ENCODE measurements at regions not wholly inside any gene's neighbourhood (a gene's known extent, or its start where the extent isn't known, plus 50 kb on each side); places are given as distances from the start of the nearest gene placed in this dataset.

DNA sequence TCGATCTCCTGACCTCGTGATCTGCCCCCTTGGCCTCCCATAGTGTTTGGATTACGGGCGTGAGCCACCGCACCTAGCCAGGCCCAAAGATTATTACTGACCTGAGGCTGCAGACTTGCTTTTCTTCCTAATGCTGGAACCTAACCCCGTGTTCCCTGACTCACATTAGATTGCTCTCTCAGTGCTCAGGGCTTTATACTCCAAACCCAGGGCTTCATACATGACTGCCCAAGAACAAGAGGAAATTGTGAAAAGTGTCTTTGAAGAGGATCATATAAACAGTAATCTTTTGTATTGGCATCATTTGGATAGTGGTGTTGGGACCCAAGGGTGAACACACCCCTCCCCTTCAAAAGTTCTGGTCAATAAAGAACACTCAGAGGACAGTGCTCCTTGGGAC is 233.3 kb upstream of the TAS2R1 start:
- ChIA-PET POLR2A (ENCODE audit: low non-redundant PET) (no interaction called here), CTCF (no interaction called here)
- DNase-seq (ENCODE audit: low spot score) = no peak
- H3K27ac ChIP-seq = no peak overlapping the region
- TF ChIP-seq, protein P1, sequence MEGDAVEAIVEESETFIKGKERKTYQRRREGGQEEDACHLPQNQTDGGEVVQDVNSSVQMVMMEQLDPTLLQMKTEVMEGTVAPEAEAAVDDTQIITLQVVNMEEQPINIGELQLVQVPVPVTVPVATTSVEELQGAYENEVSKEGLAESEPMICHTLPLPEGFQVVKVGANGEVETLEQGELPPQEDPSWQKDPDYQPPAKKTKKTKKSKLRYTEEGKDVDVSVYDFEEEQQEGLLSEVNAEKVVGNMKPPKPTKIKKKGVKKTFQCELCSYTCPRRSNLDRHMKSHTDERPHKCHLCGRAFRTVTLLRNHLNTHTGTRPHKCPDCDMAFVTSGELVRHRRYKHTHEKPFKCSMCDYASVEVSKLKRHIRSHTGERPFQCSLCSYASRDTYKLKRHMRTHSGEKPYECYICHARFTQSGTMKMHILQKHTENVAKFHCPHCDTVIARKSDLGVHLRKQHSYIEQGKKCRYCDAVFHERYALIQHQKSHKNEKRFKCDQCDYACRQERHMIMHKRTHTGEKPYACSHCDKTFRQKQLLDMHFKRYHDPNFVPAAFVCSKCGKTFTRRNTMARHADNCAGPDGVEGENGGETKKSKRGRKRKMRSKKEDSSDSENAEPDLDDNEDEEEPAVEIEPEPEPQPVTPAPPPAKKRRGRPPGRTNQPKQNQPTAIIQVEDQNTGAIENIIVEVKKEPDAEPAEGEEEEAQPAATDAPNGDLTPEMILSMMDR (conservative IDR thresholded peaks at IDR 0.05; ENCODE audit: low read depth) = no peak

DNA sequence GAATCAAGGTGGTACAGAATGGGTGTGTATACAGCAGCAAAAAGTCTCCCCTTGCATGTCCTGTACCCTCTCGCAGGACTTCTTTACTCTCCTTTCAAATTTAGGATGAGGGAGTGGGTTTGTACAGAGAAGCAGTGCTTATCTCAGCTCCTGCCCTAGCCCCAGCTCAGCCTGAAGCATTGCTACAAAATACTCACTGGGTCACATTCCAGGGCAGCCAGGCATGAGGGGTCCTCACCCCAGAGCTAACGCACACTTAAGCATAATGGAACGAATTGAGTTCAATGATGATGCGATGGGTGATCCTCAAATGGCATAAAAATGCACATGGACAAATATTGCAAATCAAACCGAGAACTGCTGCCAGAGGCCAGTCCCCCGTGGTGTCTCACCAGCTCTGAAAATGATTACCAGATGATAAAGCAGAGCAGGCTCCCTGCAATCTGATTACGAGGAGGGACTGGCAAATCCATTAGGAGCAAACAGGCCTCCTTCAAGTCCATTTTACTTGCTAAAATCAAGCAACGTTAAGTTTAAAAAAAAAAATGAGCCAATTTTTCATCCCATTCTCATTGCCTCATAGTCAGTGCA is 231.6 kb upstream of the TAS2R1 start:
- DNase-seq (ENCODE audit: low spot score) = no peak
- ChIA-PET CTCF (interaction anchor here (0.6 kb wide), 1 partner anchor 76 kb away, joined by 6 read pairs; no protein-coding TSS in a partner anchor), POLR2A (ENCODE audit: low non-redundant PET) (no interaction called here)
- TF ChIP-seq, protein P1 (conservative IDR thresholded peaks at IDR 0.05; ENCODE audit: low read depth) = no peak
- no peak overlapping the region for H3K27ac ChIP-seq

DNA sequence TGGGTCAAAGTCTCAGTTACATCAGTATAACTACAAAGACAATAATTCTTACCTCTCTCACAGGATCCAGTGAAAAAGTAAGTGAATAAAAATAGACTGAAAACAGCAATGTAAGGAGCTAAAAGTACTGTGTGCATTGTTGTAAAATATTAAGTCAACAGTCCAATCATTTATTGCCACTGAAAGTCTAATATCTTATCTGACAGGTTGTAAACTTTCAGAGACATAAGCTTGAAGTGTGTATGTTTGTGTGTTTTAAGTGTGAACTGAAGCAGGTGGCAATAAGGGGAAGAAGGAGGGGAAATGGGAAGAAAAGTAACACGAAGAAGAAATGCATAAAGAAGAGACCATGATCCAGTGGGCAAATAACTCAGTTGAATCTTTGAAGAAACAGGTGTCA is 229.7 kb upstream of the TAS2R1 start:
- ChIA-PET POLR2A (ENCODE audit: low non-redundant PET) (no interaction called here), CTCF (interaction anchor here (0.7 kb wide), 1 partner anchor 287 kb away, joined by 3 read pairs; no protein-coding TSS in a partner anchor)
- no peak for DNase-seq (ENCODE audit: low spot score)
- no peak overlapping the region for H3K27ac ChIP-seq
- TF ChIP-seq, protein P1 (conservative IDR thresholded peaks at IDR 0.05; ENCODE audit: low read depth) = no peak

DNA sequence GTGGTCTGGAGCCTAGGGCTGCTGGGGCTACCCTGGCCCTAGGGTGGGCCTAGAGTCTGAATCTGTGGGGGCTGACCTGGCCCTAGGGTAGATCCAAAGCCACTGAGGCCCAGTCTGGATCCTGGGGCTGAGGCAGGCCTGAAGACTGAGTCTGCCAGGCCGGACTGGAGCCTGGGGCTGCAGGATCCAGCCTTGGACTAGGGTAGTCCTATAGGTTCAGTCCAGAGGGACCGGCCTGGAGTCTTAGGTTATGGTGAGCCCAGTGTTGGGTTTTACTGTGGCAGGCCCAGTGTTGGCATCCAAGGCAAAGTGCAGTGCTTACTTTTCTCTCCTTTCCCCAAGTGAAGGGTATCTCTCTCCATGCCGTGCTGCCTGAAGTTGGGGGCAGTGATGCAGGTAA is 227.9 kb upstream of the TAS2R1 start:
- POLR2A ChIA-PET (ENCODE audit: low non-redundant PET) = no interaction called here
- no peak overlapping the region for H3K27ac ChIP-seq
- no peak for DNase-seq (ENCODE audit: low spot score)
- CTCF ChIA-PET = no interaction called here
- TF ChIP-seq, protein P1 (conservative IDR thresholded peaks at IDR 0.05; ENCODE audit: low read depth) = no peak

DNA sequence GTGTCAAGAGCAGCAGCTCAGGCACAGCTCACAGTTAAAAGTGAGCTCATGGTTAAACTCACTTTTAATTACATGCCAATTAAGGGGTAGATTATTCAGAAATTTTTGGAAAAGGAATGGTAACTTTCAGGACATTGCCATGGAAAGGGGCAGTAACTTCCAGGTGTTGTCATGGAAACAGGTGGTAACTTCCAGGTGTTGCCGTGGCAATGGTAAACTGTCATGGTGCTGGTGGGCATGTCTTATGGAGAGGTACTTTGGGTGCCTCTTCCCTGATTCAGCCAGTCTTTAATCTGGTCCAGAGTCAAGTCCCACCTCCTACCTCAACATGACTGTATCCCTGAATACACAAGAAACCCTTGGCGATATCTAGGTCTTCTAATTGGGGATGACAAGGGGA is 223.2 kb upstream of the TAS2R1 start:
- H3K27ac ChIP-seq = no peak overlapping the region
- DNase-seq (ENCODE audit: low spot score) = no peak
- ChIA-PET POLR2A (ENCODE audit: low non-redundant PET) (no interaction called here), CTCF (no interaction called here)
- TF ChIP-seq, protein P1 (conservative IDR thresholded peaks at IDR 0.05; ENCODE audit: low read depth) = no peak

DNA sequence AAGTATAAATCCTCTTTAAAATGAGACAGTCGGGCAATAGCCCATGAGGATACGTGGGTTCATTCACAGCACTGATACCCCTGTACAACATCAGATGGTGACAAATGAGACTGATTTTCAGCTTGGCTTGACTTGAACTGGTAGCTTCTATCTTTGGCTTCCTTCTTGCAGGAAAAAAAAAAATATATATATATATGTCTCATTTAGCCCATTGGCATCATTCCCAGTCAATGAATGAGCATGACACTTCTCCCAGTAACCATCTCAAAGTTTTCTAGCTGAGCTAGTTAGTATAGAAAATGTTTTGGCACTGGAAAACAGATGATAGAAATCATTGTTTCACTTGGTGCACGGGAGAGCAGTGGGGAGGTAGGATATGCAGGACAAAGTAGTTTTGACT is 222.5 kb upstream of the TAS2R1 start:
- ChIA-PET POLR2A (ENCODE audit: low non-redundant PET) (no interaction called here), CTCF (no interaction called here)
- no peak overlapping the region for H3K27ac ChIP-seq
- TF ChIP-seq, protein P1 (conservative IDR thresholded peaks at IDR 0.05; ENCODE audit: low read depth) = no peak
- no peak for DNase-seq (ENCODE audit: low spot score)

All from RWPE1 (cell line).